NT2/D1 (cell line): ENCODE measurements at regions not wholly inside any gene's neighbourhood (a gene's known extent, or its start where the extent isn't known, plus 50 kb on each side); places are given as distances from the start of the nearest gene placed in this dataset.

Source experiments
- DNase-seq: peaks from one replicate; pipeline ENCODE4 v3.0.0-alpha.2; 2011; ENCODE audit warnings: low read depth, low spot score
- H3K27me3 ChIP-seq: 2 replicates; pipeline ENCODE4 v1.6.0; 2011; ENCODE audit warnings: mild to moderate bottlenecking; ENCODE audit not compliant: insufficient read length, insufficient read depth
- H3K36me3 ChIP-seq: 2 replicates; pipeline ENCODE4 v1.6.1; 2011; ENCODE audit warnings: mild to moderate bottlenecking, low read length, mixed read lengths; ENCODE audit not compliant: insufficient read depth, insufficient read length
- H3K4me1 ChIP-seq: 2 replicates; pipeline ENCODE4 v1.5.1; 2011; ENCODE audit not compliant: insufficient read depth, insufficient read length
- H3K4me3 ChIP-seq: 2 replicates; pipeline ENCODE4 v1.5.1; 2011; ENCODE audit warnings: low read depth; ENCODE audit not compliant: insufficient read length
- H3K9ac ChIP-seq: 2 replicates; pipeline ENCODE4 v1.6.0; 2011; ENCODE audit warnings: low read depth; ENCODE audit not compliant: insufficient read length
- H3K9me3 ChIP-seq: 2 replicates; pipeline ENCODE4 v1.5.1; 2011; ENCODE audit warnings: mild to moderate bottlenecking, low read length; ENCODE audit not compliant: insufficient read depth
- SUZ12 ChIP-seq: IDR thresholded peaks from 2 replicates; pipeline ENCODE4 v1.6.1; 2011; ENCODE audit not compliant: insufficient read length, insufficient read depth; ENCODE audit errors: extremely low read depth
- YY1 ChIP-seq: IDR thresholded peaks from 2 replicates; pipeline ENCODE4 v1.6.1; 2011; ENCODE audit not compliant: insufficient read length, insufficient read depth
- ZNF274 ChIP-seq: IDR thresholded peaks from 2 replicates; pipeline ENCODE4 v1.6.1; 2011; ENCODE audit warnings: mild to moderate bottlenecking, low read depth, low read length

DNA sequence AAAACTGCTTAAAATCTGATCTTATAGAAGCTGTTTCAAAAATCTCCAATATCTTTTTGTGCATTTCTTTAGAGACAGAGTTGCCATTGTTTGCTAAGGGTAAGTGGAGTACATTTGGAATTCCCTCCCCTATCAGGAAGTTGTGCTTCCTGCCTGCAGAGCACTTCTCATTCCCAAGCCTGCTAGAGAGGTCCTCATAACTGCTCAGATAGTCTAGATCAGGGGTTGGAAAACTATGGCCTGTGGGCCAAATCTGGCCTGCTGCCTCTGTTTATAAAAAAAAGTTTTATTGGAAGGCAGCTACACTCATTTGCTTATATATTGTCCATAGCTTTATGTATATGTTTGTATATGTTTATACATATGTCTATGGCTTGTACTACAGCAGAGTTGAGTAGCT lies 333.7 kb upstream of the PROK2 start:
- Histone ChIP-seq H3K36me3 (no peaks in the 10 kb centered on the region), H3K4me1 (no peaks in the 10 kb centered on the region), H3K27me3 (no peaks in the 10 kb centered on the region), H3K4me3 (no peak overlapping the region), H3K9me3 (no peaks in the 10 kb centered on the region), H3K9ac (no peak overlapping the region)
- no peak for DNase-seq
- no peak for TF ChIP-seq SUZ12
- no peak for TF ChIP-seq ZNF274
- TF ChIP-seq YY1: no peak

GRCh38 chr3:72116226-72116625 lies 331.3 kb upstream of the PROK2 start:
- Histone ChIP-seq H3K36me3 (no peaks in the 10 kb centered on the region), H3K9me3 (no peaks in the 10 kb centered on the region), H3K27me3 (no peaks in the 10 kb centered on the region), H3K9ac (no peak overlapping the region), H3K4me3 (no peak overlapping the region), H3K4me1 (no peaks in the 10 kb centered on the region)
- no peak for DNase-seq
- TF ChIP-seq SUZ12: no peak
- TF ChIP-seq ZNF274: no peak
- no peak for TF ChIP-seq YY1

GRCh38 chr3:72115307-72115706 lies 330.4 kb upstream of the PROK2 start:
- H3K9me3 ChIP-seq: no peaks in the 10 kb centered on the region
- no peaks in the 10 kb centered on the region for H3K36me3 ChIP-seq
- H3K4me1 ChIP-seq: no peaks in the 10 kb centered on the region
- DNase-seq: no peak
- no peak overlapping the region for H3K9ac ChIP-seq
- no peak for TF ChIP-seq YY1
- no peak for TF ChIP-seq SUZ12
- H3K27me3 ChIP-seq: no peaks in the 10 kb centered on the region
- H3K4me3 ChIP-seq: no peak overlapping the region

- no peak for DNase-seq
- Histone ChIP-seq H3K4me1 (no peaks in the 10 kb centered on the region), H3K9ac (no peak overlapping the region), H3K4me3 (no peak overlapping the region), H3K27me3 (no peaks in the 10 kb centered on the region), H3K9me3 (no peaks in the 10 kb centered on the region), H3K36me3 (no peaks in the 10 kb centered on the region)
- TF ChIP-seq YY1 (no peak), ZNF274 (no peak), SUZ12 (no peak)
Observed at GRCh38 chr3:72114773-72115172, 329.8 kb upstream of the PROK2 start.

DNA sequence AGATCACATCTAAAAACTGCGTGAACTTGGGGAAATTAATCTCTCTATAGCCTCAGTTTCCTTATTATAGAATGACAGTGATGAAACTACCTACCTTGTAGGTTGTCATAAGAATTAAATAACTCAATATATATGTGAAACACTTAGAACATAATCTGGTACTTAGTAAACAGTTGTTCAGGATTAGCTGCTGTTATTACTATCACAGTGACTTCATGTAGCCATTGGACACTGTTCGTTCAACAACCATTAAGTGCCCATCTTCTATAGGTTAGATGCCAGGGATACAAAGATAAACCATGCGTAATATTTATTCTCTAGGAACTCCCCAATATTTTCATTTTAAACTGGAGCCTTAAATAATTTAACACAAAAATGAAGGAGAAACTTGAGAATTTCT lies 329.0 kb upstream of the PROK2 start:
- Histone ChIP-seq H3K4me3 (no peak overlapping the region), H3K36me3 (no peaks in the 10 kb centered on the region), H3K4me1 (no peaks in the 10 kb centered on the region), H3K9ac (no peak overlapping the region), H3K27me3 (no peaks in the 10 kb centered on the region), H3K9me3 (no peaks in the 10 kb centered on the region)
- no peak for DNase-seq
- no peak for TF ChIP-seq ZNF274
- no peak for TF ChIP-seq YY1
- TF ChIP-seq SUZ12: no peak

- Histone ChIP-seq H3K9ac (no peak overlapping the region), H3K4me3 (no peak overlapping the region), H3K9me3 (no peaks in the 10 kb centered on the region), H3K4me1 (no peaks in the 10 kb centered on the region), H3K27me3 (no peaks in the 10 kb centered on the region), H3K36me3 (no peaks in the 10 kb centered on the region)
- TF ChIP-seq YY1 (no peak), SUZ12 (no peak), ZNF274 (no peak)
- no peak for DNase-seq
Observed at GRCh38 chr3:72113564-72113963, 328.6 kb upstream of the PROK2 start.

GRCh38 chr3:72112435-72112834 lies 327.5 kb upstream of the PROK2 start:
- no peak overlapping the region for H3K9ac ChIP-seq
- no peaks in the 10 kb centered on the region for H3K36me3 ChIP-seq
- H3K4me3 ChIP-seq: no peak overlapping the region
- no peaks in the 10 kb centered on the region for H3K27me3 ChIP-seq
- no peaks in the 10 kb centered on the region for H3K9me3 ChIP-seq
- DNase-seq: no peak
- H3K4me1 ChIP-seq: no peaks in the 10 kb centered on the region
- TF ChIP-seq SUZ12: no peak
- no peak for TF ChIP-seq YY1
- TF ChIP-seq ZNF274: no peak
